M059J (cell line): ENCODE measurements at regions not wholly inside any gene's neighbourhood (a gene's known extent, or its start where the extent isn't known, plus 50 kb on each side); places are given as distances from the start of the nearest gene placed in this dataset.

ENCODE experiments used
- DNase-seq: peaks from one replicate; pipeline ENCODE4 v3.0.0-alpha.2; 2012; ENCODE audit warnings: low read depth

DNA sequence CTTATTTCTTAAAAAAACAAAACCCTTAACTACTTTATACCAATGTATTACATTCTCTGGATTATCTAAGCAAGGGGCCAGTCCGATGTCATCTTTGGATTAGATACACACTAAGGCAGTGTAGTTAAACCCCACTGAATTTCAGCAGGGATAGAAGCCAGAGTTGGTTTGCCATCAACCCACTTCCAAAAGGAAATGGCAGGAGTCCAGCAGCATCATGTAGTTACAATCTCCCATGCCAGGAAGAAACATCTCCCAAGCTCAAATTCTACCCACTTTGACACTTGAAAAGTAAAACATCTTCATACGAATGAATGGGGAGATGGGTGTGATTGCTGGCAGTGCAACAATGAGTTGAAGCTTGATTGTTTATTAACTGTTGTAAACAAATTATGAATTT, 203.5 kb upstream of the PLXNC1 start:
- no peak for DNase-seq

DNA sequence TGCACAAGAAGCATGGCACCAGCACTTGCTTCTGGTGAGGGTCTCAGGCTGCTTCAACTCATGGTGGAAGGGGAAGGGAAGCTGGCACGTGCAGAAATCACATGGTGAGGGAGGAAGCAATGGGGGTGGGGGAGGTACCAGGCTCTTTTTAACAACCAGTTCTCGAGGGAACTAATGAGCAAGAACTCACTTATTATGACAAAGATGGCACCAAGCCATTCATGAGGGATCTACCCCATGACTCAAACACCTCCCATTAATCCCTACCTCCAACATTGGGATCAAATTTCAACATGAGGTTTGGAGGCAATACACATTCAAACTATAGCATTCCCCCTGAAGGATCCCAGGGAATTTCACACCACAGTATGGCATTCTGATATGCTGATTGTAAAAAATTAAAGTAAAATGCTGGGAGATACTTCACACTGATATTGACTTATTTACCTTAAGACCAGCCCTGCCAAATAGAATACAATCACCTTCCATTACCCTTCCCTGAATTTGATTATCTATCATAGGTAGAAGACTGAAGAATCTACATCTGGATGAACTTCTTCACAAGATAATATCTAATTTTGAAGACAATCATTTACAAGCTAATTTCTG, 201.7 kb upstream of the PLXNC1 start:
- DNase-seq, result peak; percentile 81

DNA sequence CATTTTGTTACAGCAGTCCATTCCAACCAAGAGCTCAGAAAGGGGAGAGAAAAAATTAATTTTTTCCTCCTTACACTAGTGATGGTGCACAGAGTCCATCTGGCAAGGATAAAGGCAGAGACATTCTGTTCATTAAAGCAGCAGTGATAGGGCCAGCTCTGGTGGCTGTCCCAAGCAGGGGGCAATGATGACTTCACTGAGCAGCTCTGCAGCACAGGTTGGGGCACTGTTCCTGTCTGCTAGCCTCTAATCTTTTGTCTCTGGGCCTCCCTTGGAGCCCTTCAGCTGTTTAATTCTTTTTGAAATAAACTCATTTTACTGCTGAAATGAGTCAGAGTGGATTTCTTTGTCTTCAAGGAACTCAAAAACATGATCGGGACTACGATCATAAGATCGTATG, 200.9 kb upstream of the PLXNC1 start:
- no peak for DNase-seq

DNA sequence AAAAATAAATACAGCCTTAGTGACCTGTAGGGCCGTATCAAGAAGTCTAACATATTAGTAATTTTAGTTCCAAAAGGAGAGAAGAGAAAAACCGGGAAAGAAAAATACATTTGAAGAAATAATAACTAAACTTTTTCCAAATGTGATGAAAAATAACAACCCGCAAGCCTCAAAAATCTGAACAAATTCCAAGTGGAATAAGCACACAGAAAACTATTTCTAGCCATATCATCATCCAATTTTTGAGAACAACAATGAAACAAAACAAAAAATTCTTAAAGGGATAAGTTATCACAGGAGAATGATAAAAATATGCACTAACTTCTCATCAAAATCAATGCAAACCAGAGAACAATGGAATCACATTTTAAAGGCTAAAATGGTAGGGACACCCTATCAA, 198.1 kb upstream of the PLXNC1 start:
- no peak for DNase-seq

DNA sequence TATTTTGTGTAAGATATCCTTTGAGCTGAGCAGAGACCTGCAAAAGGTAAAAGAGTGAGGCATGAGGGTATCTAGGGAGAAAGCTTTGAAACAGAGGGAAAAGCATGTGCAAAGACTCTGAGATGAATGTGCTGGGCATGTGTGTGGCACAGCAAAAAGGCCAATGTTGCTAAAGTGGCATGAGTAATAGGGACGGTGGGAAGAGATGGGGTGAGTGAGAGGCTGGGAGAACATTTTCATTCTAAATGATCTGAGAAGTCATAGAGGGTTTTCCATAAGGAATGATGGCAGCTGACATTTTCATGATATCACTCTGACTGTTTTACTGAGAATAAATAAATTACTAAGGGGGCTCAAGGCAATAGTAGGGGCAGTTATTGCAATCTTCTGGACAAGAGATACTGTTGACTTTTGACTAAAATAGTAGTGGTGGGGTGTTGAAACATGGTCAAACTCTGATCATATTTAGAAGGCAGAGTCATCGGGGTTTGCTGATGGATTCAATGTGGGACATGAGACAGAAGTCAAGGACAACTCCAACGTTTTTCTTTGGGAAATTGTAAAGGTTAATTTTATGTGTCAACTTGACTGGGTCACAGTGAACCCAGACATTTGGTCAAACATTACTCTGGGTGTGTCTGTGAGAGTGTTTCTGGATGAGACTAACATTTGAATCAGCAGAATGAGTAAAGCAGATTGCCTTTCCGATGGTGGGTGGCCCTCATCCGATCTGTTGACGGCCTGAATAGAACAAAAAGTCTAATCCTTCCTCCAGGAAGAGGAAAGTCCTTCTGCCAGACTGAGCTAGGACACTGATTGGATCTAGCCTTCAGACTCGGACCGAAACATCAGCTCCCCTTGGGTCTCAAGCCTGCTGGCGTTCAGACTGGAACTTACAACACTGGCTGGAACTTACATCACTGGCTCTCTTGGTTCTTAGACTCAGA, 193.9 kb upstream of the PLXNC1 start:
- no peak for DNase-seq

DNA sequence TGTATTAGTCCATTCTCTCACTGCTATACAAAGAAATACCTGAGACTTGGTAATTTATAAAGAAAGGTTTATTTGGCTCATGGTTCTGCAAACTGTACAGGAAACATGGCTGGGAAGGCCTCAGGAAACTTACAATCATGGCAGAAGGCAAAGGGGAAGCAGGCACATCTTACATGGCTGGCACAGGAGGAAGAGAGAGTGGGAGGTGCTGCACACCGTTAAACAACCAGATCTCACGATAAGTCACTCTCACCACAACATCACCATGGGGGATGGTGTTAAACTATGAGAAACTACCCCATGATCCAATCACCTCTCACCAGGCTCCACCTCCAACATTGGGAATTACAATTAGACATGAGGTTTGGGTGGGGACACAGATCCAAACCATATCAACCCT, 191.8 kb upstream of the PLXNC1 start:
- DNase-seq, result no peak

DNA sequence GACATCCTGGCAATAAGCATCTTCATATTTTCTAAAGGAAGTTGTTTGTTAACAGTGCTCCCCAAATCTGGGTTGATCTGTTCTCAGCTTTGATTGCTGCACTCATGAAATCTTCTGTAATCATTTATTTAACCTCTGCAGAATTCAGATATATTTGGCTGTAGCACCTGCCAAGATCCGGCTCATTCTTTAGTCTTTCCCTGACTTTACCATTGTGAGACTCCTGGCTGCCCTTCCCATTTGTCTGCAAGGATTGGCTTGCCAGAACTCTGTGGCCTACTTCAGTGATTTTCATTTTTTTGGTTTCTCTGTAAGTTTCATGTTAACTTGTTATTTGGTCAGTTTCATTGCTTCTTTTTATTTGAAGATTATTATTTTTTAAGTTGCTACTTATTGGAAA, 191.2 kb upstream of the PLXNC1 start:
- no peak for DNase-seq

DNA sequence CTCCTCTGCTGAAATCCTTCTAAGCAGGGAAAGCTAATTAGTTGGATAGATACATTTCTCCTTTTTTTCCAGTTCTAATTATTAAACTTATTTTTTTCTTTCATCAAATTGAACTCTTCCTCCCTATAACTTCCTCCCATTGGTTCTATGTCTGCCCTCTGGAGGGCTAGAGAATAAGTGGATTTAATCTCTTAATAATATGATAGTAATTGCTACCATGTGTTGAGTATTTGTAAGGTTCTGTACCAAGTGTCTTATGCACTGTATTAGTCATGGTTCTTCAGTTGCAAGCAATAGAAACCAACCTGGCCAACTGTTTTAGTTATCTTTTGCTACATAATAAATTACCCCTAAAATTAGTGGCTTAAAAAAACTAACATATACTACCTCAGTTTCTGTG, 190.5 kb upstream of the PLXNC1 start:
- DNase-seq, result no peak

DNA sequence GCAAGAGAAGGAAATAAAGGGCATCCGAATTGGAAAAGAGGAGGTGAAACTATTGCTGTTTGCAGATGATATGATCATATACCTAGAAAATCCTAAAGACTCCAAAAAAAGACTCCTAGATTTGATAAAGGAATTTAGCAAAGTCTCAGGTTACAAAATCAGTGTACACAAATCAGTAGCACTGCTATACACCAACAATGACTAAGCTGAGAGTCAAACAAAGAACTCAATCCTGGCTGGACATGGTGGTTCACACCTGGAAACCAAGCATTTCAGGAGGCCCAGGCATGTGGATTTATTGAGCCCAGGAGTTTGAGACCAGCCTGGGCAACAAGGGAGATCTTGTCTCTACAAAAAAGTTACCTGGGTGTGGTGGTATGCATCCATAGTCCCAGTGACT, 188.7 kb upstream of the PLXNC1 start:
- DNase-seq, result no peak

DNA sequence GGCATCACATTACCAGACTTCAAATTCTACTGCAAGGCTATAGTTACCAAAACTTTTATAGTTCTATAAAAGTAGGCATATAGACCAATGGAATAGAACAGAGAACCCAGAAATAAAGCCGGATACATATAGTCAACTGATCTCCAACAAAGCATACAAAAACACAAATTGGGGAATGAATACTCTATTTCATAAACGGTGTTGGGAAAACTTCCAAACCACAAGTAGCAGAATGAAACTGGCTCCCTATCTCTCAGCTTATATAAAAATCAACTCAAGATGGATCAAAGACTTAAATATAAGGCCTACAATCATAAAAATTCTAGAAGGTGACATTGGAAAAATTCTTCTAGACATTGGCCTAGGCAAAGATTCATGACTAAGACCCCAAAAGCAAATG, 187.9 kb upstream of the PLXNC1 start:
- DNase-seq, result peak; percentile 29

DNA sequence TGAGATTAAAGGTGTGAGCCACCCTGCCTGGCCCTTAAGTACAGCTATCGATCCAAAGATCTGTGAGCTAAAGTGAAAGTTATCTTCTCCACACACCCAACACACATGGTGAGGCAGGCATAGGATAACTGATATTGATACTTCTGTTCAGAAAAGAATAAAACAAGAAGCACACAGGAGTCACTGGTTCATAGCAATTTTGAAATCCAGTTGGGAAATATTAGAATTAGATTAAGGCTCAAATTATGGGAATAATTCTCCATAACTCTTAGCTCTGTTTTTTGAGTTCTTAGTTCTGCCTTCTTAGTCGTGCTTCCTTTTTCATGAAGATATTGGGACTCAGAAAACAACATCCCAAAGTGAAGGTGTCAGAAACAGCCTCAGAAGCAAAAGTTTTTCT, 186.0 kb upstream of the PLXNC1 start:
- no peak for DNase-seq

DNA sequence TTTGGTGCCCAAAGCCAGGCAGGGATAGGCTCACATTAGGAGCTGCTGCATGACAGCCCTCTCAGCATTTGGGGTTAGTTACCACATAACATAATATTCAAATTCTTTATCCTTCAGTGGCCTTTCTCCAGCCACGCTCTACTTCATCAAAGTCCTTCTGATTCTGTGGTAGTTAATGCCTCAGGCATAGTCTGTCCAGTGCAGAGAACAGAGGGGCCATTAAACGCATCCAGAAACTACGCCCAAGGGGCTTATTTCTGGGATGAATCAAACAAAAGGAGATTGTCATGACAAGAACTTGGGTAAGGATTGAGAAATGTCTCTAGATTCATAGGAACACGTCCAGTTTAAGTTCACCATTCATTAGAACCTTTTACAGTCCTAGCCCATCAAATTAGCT, 183.4 kb upstream of the PLXNC1 start:
- no peak for DNase-seq

DNA sequence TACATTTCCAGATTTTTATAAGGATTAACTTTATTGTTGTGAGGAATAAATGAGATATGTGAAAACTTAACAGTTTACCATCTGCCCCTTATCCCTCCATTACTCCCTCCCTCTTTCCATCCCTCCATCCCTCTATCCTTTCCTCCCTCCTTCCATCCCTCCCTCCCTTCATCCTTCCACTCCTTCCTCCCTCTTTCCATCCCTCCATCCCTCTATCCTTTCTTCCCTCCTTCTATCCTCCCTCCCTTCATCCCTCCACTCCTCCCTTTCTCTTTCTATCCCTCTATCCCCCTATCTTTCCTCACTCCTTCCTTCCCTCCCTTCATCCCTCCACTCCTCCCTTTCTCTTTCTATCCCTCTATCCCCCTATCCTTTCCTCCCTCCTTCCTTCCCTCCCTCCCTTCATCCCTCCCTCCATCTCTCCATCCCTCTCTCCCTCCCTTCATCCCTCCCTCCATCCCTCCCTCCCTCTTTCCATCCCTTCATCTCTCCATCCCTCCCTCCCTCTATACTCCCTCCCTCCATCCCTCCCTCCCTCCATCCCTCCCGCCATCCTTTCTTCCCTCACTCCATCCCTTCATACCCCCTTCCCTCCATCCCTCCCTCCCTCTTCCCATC, 181.8 kb upstream of the PLXNC1 start:
- DNase-seq, result no peak

DNA sequence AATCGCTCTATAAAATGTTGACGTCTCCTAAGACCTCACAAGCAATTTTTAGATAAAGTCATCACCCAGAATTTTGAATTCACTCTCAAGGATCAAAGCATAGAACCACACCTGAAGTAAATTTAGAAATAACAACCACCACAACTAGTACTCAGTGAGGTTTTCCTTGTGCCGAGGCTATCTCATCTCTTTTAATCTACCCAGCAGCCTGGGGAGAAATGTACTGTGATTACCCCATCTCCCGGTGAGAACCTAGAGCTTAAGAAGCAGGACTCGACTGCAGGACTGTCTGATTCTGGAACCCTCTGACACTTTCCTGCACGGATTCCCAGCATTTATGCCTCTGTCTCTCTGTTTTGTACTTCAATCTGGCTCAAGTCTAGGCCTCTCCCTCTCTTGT, 180.9 kb upstream of the PLXNC1 start:
- no peak for DNase-seq

DNA sequence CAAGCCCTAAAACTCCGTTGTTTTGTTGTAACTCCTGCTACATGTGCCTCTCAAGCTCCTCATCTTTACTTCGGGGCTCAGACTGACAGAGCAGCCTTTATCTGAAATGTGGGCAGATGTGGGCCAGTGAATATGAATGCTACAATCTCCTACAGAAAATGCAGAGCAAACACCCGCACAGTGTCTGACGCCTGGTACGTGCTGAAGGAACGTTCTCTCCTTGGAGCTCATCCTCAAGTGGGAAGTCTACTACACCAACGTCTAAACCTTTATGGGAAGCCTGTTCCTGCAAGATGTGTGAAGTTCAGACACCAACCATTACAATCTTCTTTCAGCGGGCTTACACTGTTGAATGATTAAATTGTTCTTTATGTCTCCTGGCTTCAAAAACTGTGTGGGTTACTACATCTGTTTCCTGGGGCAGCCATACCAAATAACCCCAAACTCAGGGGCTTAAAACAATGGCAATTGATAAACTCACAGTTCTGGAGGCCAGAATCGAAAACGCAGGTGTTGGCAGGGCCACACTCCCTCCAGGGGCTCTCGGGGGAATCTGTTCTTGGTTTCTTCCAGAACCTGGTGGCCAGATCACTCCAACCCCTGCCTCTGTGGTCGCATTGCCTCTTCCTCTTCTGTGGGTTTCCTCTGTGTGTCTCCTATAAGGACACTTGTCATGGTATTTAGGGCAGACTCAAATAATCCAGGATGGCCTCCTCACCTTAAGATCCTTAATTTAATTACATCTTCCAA, 179.7 kb upstream of the PLXNC1 start:
- no peak for DNase-seq

DNA sequence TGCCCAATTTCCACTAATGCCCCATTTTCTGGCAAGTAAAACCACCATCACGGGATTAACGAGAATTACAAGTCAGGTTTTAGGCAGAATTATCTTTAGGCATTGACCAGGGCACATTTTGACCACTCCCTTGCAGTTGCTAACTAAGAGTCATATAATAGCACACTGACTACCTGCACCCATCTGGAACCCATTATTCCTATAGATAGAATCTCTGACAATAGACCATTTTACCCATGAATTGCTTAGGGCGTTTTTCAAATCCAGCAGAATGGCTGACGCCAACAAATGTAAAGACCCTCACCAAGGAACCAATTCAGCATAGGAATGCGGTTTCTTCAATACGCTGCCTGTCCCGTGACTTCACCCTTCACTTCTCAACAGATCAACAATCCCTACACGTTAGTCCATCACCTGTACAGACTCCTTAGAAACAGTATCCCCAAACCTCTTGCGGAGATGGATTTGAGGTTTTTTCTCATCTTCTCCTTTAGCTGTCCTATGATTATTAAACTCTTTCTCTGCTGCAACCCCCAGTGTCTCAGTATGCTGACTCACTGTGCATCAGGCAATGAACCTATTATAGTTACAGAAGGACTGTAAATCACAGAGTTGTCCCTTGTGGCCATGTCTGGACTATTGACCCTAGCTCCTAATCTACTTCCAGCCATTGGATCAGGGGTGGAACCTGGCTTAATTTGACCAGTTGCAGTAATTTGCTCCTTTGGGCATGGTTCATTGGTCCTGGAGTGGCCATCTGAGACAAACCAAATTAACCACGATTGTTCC, 177.3 kb upstream of the PLXNC1 start:
- peak; percentile 91 for DNase-seq

DNA sequence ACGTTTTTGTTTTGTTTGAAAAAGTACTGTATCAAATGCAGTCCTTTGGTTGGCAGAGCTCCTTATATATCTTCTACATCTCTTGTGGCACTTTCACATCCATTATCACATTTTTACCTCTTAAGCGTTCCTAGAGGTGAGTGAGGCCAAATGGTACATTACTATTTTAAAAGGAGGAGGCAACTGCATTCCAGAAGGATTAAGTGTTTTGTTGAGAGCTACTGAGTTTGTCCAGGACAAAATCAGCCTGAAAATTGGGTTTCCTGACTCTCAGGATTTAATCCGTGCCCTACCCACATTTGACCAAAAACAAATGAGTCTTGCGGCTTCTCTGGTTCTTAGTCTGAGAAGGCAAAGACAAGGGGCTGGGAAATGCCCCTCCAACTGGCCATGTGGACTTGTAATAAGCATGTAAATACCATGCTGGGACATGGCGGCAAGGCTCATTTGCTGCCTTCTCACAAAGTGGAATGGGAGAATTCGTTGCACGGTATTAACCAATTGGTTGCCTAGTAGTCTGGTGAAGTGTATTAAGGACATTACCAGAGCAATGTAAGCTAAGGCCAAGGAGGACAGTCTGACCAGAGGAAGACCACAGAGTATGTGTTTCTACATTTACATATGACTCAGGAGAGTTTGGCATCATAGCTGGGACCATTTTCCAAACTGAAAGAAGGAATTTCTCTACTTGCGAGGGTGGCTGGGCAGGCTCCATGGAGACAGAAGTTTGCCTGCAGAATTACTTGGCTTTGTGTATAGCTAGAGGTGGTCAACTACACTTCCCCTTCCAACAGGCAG, 175.8 kb upstream of the PLXNC1 start:
- peak; percentile 92 for DNase-seq

DNA sequence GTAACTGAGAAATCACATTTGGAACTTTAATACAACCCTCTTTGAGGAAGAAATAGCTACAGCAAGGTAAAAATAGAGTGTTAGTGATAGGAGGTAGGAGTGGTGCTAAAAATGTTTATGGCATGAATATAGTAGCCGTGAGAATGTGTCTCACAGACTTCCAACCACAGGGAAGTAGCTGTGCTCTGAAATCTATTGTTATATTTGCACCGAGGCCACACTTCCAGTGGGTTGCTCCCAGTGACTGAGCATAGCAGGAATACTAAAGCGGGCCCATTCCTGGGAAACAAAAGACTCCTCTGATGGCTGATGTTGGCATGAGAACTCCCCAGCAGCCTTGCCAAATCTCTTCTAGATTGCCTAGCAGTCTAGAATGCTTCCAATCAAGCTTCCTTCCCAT, 174.1 kb upstream of the PLXNC1 start:
- no peak for DNase-seq

DNA sequence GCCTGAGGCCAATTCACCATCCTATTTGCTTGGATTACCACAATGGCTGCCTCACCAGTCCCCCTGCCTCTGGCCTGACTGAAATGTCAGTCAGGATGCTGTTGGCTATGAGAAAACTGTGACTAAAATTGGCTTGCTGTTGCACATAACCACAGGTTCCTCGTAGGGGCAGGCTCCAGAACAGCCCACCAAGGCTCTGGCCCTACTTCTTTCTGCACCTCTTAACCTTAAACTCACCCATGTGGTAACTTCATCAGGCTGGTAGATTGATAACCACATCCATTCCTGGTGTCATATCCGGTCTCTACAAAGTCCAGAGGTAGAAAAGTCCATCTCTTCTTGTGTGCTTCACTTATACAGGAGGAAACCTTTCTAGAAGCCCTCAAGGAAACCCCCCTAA, 172.4 kb upstream of the PLXNC1 start:
- DNase-seq, result no peak

DNA sequence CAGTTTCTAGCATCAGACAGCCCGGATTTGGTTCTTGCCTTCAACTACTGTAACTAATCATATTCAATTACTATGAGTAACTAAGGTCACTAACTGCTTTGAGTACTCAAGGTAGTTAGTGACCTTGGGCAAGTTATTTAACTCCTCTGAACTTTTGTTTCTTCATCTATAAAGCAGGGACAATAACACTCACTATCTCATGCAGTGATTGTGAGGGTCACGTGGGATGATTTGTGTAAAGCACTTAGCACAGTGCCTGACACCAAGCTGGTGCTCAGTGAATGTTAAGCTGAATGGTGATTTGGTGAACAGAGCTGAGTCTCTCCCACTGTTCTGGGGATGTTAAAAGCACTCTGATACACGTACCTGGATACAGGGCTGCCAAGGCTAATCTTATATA, 171.3 kb upstream of the PLXNC1 start:
- DNase-seq, result no peak

DNA sequence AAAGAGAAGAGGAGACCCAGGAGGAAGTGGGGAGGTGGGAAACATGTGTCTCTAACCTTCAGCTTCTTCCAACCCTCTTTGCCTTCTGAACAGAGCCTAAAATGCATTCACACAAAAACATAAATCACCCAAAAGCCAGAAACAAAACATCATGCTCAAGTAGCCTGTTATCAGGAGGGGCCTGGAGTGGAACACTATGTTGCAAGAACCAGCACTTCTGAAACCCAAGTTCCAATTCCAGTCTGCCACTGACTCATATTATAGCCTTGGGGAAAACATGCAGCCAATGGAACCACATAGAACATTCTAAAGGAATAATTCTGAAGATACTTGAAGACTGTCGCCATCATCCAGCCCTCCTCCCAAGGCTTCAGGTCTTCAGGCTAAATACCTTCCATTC, 169.8 kb upstream of the PLXNC1 start:
- DNase-seq, result peak; percentile 87
